Smooth muscle cell (in vitro differentiated cells): ENCODE measurements at regions not wholly inside any gene's neighbourhood (a gene's known extent, or its start where the extent isn't known, plus 50 kb on each side); places are given as distances from the start of the nearest gene placed in this dataset.

Experiments
- DNase-seq: peaks from one replicate; lab custom pipeline; 2025; ENCODE audit not compliant: unreplicated experiment; lab: John Stamatoyannopoulos, UW
- H2AFZ ChIP-seq: fragments of 200-600 bp; sonication (generic); 2 replicates; pipeline ENCODE4 v1.6.0; 2016; ENCODE audit warnings: antibody characterized with exemption, low read depth, mild to moderate bottlenecking
- H3F3A ChIP-seq: fragments of 200-600 bp; sonication (generic); 2 replicates; pipeline ENCODE4 v1.6.0; 2017; ENCODE audit warnings: antibody characterized with exemption, low read depth
- H3K27ac ChIP-seq: fragments of 200-600 bp; sonication (generic); 2 replicates; pipeline ENCODE4 v1.5.1; 2016; ENCODE audit warnings: low read depth, mild to moderate bottlenecking
- H3K27me3 ChIP-seq: fragments of 200-600 bp; sonication (generic); 2 replicates; pipeline ENCODE4 v1.6.1; 2016; ENCODE audit warnings: low read depth, mild to moderate bottlenecking
- H3K36me3 ChIP-seq: fragments of 200-600 bp; sonication (generic); 2 replicates; pipeline ENCODE4 v1.5.1; 2016; ENCODE audit warnings: low read depth
- H3K4me1 ChIP-seq: fragments of 200-600 bp; sonication (generic); 2 replicates; pipeline ENCODE4 v1.5.1; 2016; ENCODE audit warnings: low read depth
- H3K4me2 ChIP-seq: fragments of 200-600 bp; sonication (generic); 2 replicates; pipeline ENCODE4 v1.6.0; 2016; ENCODE audit warnings: mild to moderate bottlenecking
- H3K4me3 ChIP-seq: fragments of 200-600 bp; sonication (generic); 2 replicates; pipeline ENCODE4 v1.5.1; 2016; ENCODE audit warnings: mild to moderate bottlenecking
- H3K79me2 ChIP-seq: fragments of 200-600 bp; sonication (generic); 2 replicates; pipeline ENCODE4 v1.6.0; 2016; ENCODE audit warnings: low read depth, mild to moderate bottlenecking
- H3K9ac ChIP-seq: fragments of 200-600 bp; sonication (generic); 2 replicates; pipeline ENCODE4 v1.6.0; 2016; ENCODE audit warnings: low read depth
- H3K9me3 ChIP-seq: fragments of 200-600 bp; sonication (generic); replicated peaks from 2 replicates; pipeline ENCODE4 v1.5.1; 2016; ENCODE audit warnings: low read depth
- H4K20me1 ChIP-seq: fragments of 200-600 bp; sonication (generic); 2 replicates; pipeline ENCODE4 v1.6.0; 2016; ENCODE audit warnings: low read depth
- WGBS: methylation state at CpG from one replicate; pipeline ENCODE4 v1.1.7; 2016; ENCODE audit warnings: low lambda C conversion rate; 5-methylcytosine and 5-hydroxymethylcytosine counted together
- TF ChIP-seq, protein P1 (sequence below): fragments of 200-600 bp; sonication (generic); IDR thresholded peaks from 2 replicates; pipeline ENCODE4 v1.5.1; 2017; ENCODE audit warnings: borderline replicate concordance, mild to moderate bottlenecking, antibody characterized with exemption; ENCODE audit not compliant: insufficient read depth, poor library complexity, severe bottlenecking

DNA sequence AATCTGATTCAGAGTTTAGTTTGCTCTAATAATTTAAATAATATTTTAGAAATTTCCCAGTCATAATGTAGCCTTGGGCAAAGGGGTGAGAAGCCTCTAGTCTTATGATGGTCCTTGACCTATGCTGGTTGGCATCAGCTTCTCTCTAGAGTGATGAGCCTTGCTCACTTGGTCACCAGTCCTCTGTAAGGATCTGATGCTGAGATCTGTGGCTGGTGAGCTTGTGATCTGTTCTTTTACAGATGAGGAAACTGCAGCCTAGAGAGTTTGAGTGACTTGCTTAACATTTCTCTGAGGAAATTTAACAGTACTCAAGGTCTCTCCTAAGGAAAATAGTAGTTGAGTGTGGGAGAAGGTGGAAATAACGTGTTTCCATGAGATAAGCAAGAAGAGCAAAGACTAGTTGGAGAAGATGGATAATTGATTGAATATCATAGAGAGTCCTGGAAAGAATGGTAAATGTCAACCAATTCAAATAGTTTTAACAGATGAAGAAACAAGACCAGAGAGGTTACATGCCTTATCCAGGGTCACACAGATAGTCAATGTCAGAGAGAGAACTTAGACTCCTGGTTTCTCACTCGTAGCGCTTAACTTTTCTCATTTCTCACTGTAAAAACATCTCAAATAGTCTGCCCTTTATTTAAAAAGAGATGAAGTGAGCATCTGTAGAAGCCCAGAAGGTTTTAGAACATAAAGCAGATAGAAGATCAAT lies 89.7 kb upstream of the ETV6 start:
- Histone ChIP-seq H3F3A (no peaks in the 10 kb centered on the region), H3K27me3 (no peaks in the 10 kb centered on the region), H3K79me2 (no peaks in the 10 kb centered on the region), H3K4me3 (no peak overlapping the region), H3K27ac (no peak overlapping the region), H3K4me1 (peaks cover 6% of the 10 kb centered on the region), H3K9ac (no peak overlapping the region), H3K4me2 (no peak overlapping the region), H3K36me3 (no peaks in the 10 kb centered on the region), H4K20me1 (no peaks in the 10 kb centered on the region), H2AFZ (no peak overlapping the region), H3K9me3 (no peaks in the 10 kb centered on the region)
- TF ChIP-seq, protein P1, sequence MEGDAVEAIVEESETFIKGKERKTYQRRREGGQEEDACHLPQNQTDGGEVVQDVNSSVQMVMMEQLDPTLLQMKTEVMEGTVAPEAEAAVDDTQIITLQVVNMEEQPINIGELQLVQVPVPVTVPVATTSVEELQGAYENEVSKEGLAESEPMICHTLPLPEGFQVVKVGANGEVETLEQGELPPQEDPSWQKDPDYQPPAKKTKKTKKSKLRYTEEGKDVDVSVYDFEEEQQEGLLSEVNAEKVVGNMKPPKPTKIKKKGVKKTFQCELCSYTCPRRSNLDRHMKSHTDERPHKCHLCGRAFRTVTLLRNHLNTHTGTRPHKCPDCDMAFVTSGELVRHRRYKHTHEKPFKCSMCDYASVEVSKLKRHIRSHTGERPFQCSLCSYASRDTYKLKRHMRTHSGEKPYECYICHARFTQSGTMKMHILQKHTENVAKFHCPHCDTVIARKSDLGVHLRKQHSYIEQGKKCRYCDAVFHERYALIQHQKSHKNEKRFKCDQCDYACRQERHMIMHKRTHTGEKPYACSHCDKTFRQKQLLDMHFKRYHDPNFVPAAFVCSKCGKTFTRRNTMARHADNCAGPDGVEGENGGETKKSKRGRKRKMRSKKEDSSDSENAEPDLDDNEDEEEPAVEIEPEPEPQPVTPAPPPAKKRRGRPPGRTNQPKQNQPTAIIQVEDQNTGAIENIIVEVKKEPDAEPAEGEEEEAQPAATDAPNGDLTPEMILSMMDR, result no peak
- DNase-seq, result no peak
- WGBS, result 92% methylated on average over 3 of the region's 3 CpGs

DNA sequence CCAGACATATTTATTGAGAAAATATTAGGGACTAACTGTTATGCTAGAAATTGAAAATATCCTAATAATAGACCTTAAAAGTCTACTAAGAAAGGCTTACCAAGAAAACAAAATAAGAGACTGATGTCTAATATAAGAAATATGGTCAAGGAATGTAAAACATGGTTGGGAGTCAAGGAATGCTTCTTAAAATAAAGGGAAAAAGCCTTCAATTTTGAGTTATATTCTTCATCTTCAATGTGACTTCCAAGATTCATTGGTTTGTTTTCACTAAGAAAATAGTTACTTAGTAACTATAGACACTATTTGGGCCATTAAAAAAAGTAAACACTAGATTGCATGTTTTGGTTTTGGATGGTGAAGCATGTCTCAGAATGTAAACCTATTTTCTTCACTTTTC lies 88.1 kb upstream of the ETV6 start:
- no peaks in the 10 kb centered on the region for H3K79me2 ChIP-seq
- H2AFZ ChIP-seq, result no peak overlapping the region
- H3K27me3 ChIP-seq, result no peaks in the 10 kb centered on the region
- TF ChIP-seq, protein P1, result no peak
- no peaks in the 10 kb centered on the region for H3K4me1 ChIP-seq
- no peak overlapping the region for H3K4me3 ChIP-seq
- no peaks in the 10 kb centered on the region for H3K9me3 ChIP-seq
- no peaks in the 10 kb centered on the region for H4K20me1 ChIP-seq
- H3F3A ChIP-seq, result no peaks in the 10 kb centered on the region
- DNase-seq, result no peak
- H3K27ac ChIP-seq, result no peak overlapping the region
- H3K9ac ChIP-seq, result no peak overlapping the region
- no peak overlapping the region for H3K4me2 ChIP-seq
- no peaks in the 10 kb centered on the region for H3K36me3 ChIP-seq

DNA sequence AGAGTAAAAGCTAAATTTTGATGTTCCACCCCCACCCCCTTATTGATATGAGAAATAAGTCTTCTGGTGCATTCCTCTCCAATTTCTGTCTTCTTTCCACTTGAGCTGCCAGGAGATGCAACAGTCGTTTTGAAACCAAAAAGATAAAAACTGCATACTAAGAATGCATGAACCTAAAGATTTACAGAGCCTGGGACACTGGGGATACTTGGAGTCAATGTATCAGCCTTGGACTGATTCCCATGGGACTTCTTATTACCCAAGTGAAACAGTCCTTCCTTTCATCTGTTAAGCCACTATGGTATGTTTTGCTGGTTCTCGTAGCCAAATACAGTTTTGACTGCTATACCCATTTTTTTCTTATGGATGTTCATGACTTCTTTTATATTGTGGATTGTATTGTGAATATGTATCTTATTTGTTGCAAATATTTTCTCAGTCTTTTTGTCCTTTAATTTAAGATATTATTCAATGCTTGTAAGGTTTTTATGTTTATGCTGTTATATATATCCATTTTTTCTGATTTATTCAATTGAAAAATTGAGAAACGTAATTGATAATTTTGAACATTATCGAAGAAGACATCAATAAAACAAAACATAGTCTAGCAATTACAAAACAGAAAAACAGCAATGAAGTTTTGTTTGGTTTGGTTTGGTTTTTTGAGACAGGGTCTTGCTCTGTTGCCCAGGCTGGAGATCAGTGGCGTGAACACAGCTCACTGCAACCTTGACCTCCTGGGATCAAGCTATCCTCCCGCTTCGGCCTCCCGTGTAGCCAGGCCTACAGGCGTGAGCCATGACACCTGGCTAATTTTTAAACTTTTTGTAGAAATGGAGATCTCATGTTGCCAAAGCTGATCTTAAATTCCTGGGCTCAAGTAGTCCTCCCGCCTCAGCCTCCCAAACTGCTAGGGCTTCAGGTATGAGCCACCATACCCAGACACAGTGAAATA lies 85.4 kb upstream of the ETV6 start:
- no peaks in the 10 kb centered on the region for H3K9me3 ChIP-seq
- DNase-seq, result no peak
- H3K4me3 ChIP-seq, result no peak overlapping the region
- no peaks in the 10 kb centered on the region for H3K4me1 ChIP-seq
- H2AFZ ChIP-seq, result no peak overlapping the region
- H3K27me3 ChIP-seq, result no peaks in the 10 kb centered on the region
- 88% methylated on average over 10 of the region's 10 CpGs for WGBS
- no peak overlapping the region for H3K4me2 ChIP-seq
- no peak overlapping the region for H3K27ac ChIP-seq
- H3K79me2 ChIP-seq, result no peaks in the 10 kb centered on the region
- TF ChIP-seq, protein P1, result no peak
- H3K36me3 ChIP-seq, result no peaks in the 10 kb centered on the region
- H3K9ac ChIP-seq, result no peak overlapping the region
- H4K20me1 ChIP-seq, result no peaks in the 10 kb centered on the region
- no peaks in the 10 kb centered on the region for H3F3A ChIP-seq
